ENCODE measurements at regions not wholly inside any gene's neighbourhood (a gene's known extent, or its start where the extent isn't known, plus 50 kb on each side); places are given as distances from the start of the nearest gene placed in this dataset.

DNA sequence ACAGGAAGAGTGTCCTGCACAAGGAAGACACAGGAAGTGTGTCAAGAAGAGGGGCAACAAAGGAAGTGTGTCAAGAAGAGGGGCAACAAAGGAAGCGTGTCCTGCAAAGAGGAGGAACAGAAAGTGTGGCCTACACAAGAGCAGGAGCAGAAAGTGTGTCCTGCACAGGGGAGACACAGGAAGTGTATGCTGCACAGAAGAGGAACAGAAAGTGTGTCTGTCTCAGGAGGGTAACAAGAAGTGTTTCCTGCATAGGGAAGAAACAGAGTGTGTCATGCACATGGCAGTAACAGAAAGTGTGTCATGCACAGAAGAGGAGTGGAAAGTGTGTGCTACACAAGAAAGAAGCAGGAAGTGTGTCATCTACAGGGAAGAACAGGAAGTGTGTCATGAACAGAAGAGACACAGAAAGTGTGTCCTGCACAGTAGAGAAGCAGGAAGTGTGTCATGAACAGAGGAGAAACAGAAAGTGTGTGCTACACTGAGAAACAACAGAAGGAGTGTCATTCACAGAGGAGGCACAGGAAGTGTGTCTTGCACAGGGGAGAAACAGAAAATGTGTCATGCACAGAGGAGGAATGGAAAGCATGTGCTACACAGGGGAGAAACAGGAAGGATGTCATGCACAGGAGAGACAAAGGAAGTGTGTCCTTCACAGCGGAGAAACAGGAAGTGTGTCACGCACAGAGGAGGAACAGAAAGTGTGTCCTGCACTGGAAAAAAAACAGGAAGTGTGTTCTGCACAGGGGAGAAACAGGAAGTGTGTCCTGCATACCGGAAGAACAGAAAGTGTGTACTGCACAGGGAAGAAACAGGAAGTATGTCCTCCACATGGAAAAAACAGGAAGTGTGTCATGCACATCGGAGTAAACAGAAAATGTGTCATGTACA, 526.4 kb upstream of the PRKX start:
- intact Hi-C loops (cut with DNase I), result no loop called here
- Histone ChIP-seq H3K36me3 (no peaks in the 10 kb centered on the region), H3K27me3 (no peaks in the 10 kb centered on the region), H3K9me3 (peaks cover 0 to 10% of the 10 kb centered on the region in 2 donors), H3K4me3 (no peak overlapping the region), H3K27ac (no peak overlapping the region), H3K4me1 (no peaks in the 10 kb centered on the region)
- no peak for DNase-seq (ENCODE audit: low spot score in 2 of 2)
- TF ChIP-seq CTCF (IDR thresholded peaks at IDR 0.05), result no peak

GRCh38 chrX:4238916-4239315, 525.5 kb upstream of the PRKX start:
- Histone ChIP-seq H3K9me3 (peaks cover 0 to 10% of the 10 kb centered on the region in 2 donors), H3K27ac (no peak overlapping the region), H3K27me3 (no peaks in the 10 kb centered on the region), H3K36me3 (no peaks in the 10 kb centered on the region), H3K4me1 (no peaks in the 10 kb centered on the region), H3K4me3 (no peak overlapping the region)
- no peak for TF ChIP-seq CTCF (IDR thresholded peaks at IDR 0.05)
- intact Hi-C loops (cut with DNase I), result no loop called here
- no peak for DNase-seq (ENCODE audit: low spot score in 2 of 2)

GRCh38 chrX:4225086-4225485, 511.6 kb upstream of the PRKX start:
- no peak overlapping the region for H3K4me3 ChIP-seq
- intact Hi-C loops (cut with DNase I), result no loop called here
- H3K27ac ChIP-seq, result peak overlapping the region in 1 of 2 donors; percentile 41
- no peaks in the 10 kb centered on the region for H3K36me3 ChIP-seq
- no peaks in the 10 kb centered on the region for H3K27me3 ChIP-seq
- DNase-seq (ENCODE audit: low spot score in 2 of 2), result no peak
- H3K4me1 ChIP-seq, result no peaks in the 10 kb centered on the region
- H3K9me3 ChIP-seq, result no peaks in the 10 kb centered on the region
- no peak for TF ChIP-seq CTCF (IDR thresholded peaks at IDR 0.05)

- no peaks in the 10 kb centered on the region for H3K4me1 ChIP-seq
- no peaks in the 10 kb centered on the region for H3K36me3 ChIP-seq
- no peak overlapping the region for H3K4me3 ChIP-seq
- intact Hi-C loops (cut with DNase I), result no loop called here
- no peak for TF ChIP-seq CTCF (IDR thresholded peaks at IDR 0.05)
- H3K9me3 ChIP-seq, result no peaks in the 10 kb centered on the region
- H3K27ac ChIP-seq, result no peak overlapping the region
- H3K27me3 ChIP-seq, result no peaks in the 10 kb centered on the region
- no peak for DNase-seq (ENCODE audit: low spot score in 2 of 2)
Measured at GRCh38 chrX:4206941-4207340, 493.5 kb upstream of the PRKX start.

GRCh38 chrX:4197971-4198370, 484.5 kb upstream of the PRKX start:
- intact Hi-C loops (cut with DNase I), result no loop called here
- peaks cover 0 to 4% of the 10 kb centered on the region in 2 donors for H3K9me3 ChIP-seq
- no peaks in the 10 kb centered on the region for H3K27me3 ChIP-seq
- H3K36me3 ChIP-seq, result no peaks in the 10 kb centered on the region
- DNase-seq (ENCODE audit: low spot score in 2 of 2), result no peak
- H3K4me1 ChIP-seq, result no peaks in the 10 kb centered on the region
- no peak overlapping the region for H3K27ac ChIP-seq
- TF ChIP-seq CTCF (IDR thresholded peaks at IDR 0.05), result no peak
- no peak overlapping the region for H3K4me3 ChIP-seq

All from ascending aorta (tissue), 2 donors.